Esophagus squamous epithelium (tissue), 4 donors: ENCODE measurements at regions not wholly inside any gene's neighbourhood (a gene's known extent, or its start where the extent isn't known, plus 50 kb on each side); places are given as distances from the start of the nearest gene placed in this dataset.

Source experiments
- POLR2A ChIP-seq, 4 donors: fragments of 450-650 bp; IDR thresholded peaks; one replicate each; pipeline ENCODE4 v1.6.1; 2017; ENCODE audit warnings: antibody characterized with exemption in 4 of 4, mild to moderate bottlenecking in 4 of 4, moderate library complexity in 3 of 4
- TF ChIP-seq, protein P1 (sequence below), 6 experiments: fragments of 450-650 bp in 4 of 6; fragments of 200-600 bp in 2 of 6; sonication (generic) in 2 of 6; IDR thresholded peaks; one replicate each; pipeline ENCODE4 v1.5.1; 2016 to 2019; ENCODE audit warnings: antibody characterized with exemption in 6 of 6, mild to moderate bottlenecking in 4 of 6, moderate library complexity in 4 of 6

- TF ChIP-seq, protein P1, sequence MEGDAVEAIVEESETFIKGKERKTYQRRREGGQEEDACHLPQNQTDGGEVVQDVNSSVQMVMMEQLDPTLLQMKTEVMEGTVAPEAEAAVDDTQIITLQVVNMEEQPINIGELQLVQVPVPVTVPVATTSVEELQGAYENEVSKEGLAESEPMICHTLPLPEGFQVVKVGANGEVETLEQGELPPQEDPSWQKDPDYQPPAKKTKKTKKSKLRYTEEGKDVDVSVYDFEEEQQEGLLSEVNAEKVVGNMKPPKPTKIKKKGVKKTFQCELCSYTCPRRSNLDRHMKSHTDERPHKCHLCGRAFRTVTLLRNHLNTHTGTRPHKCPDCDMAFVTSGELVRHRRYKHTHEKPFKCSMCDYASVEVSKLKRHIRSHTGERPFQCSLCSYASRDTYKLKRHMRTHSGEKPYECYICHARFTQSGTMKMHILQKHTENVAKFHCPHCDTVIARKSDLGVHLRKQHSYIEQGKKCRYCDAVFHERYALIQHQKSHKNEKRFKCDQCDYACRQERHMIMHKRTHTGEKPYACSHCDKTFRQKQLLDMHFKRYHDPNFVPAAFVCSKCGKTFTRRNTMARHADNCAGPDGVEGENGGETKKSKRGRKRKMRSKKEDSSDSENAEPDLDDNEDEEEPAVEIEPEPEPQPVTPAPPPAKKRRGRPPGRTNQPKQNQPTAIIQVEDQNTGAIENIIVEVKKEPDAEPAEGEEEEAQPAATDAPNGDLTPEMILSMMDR (IDR thresholded peaks at IDR 0.05): no peak
- TF ChIP-seq POLR2A (IDR thresholded peaks at IDR 0.05): no peak
Observed at GRCh38 chr2:236840215-236840614, 245.5 kb upstream of the COPS8 start.
